Body of pancreas (tissue), 4 donors: ENCODE measurements at regions not wholly inside any gene's neighbourhood (a gene's known extent, or its start where the extent isn't known, plus 50 kb on each side); places are given as distances from the start of the nearest gene placed in this dataset.

Source experiments
- ATAC-seq: fragments of 150-250 bp; one replicate; pipeline ENCODE4 v1.9.1; 2016
- DNase-seq, 4 donors: peaks; one replicate each; pipeline ENCODE4 v3.0.0-alpha.2; 2019
- H3K27ac ChIP-seq, 4 donors: fragments of 200-600 bp; sonication (generic); 1 replicate in 3 of 4; 2 replicates in 1 of 4; pipeline versions ENCODE4 v1.5.1 to v1.6.1; 2016 to 2019; ENCODE audit warnings: mild to moderate bottlenecking in 1 of 4, mixed read lengths in 1 of 4, moderate library complexity in 1 of 4
- H3K27me3 ChIP-seq, 2 donors: fragments of 200-600 bp; sonication (generic); one replicate each; pipeline ENCODE4 v1.6.0; 2016; ENCODE audit warnings: mild to moderate bottlenecking in 1 of 2
- H3K36me3 ChIP-seq, 2 donors: fragments of 200-600 bp; sonication (generic); replicated peaks in 1 of 2; 2 replicates each; pipeline ENCODE4 v1.5.1; 2016; ENCODE audit warnings: low read depth in 2 of 2; ENCODE audit not compliant: insufficient read depth in 1 of 2
- H3K4me1 ChIP-seq: fragments of 200-600 bp; sonication (generic); one replicate; pipeline ENCODE4 v1.6.0; 2016
- H3K4me3 ChIP-seq, 2 donors: fragments of 200-600 bp; sonication (generic); 1 replicate in 1 of 2; 2 replicates in 1 of 2; pipeline ENCODE4 v1.5.1; 2016 to 2019
- H3K9me3 ChIP-seq, 3 donors: fragments of 200-600 bp; sonication (generic); 1 replicate in 2 of 3; 2 replicates in 1 of 3; pipeline ENCODE4 v1.5.1; 2016
- CTCF ChIP-seq, 7 experiments: fragments of 450-650 bp in 4 of 7; fragments of 200-600 bp in 3 of 7; sonication (generic) in 3 of 7; IDR thresholded peaks; one replicate each; pipeline ENCODE4 v1.5.1; 2016 to 2019; ENCODE audit warnings: antibody characterized with exemption in 7 of 7
- POLR2A ChIP-seq, 3 donors: fragments of 450-650 bp; IDR thresholded peaks; one replicate each; pipeline ENCODE4 v1.6.1; 2016; ENCODE audit warnings: antibody characterized with exemption in 3 of 3, mild to moderate bottlenecking in 2 of 3
- WGBS, 2 donors: methylation state at CpG; one replicate each; pipeline ENCODE4 v1.1.5; 2017; 5-methylcytosine and 5-hydroxymethylcytosine counted together
- intact Hi-C: fragments of 100-400 bp; cut with DNase I; formaldehyde crosslinking; loops from one replicate; pipeline ENCODE4 v1.15.1; 2023

- no peaks in the 10 kb centered on the region for H3K27me3 ChIP-seq
- 94 to 95% methylated on average over 2 of the region's 2 CpGs for WGBS, 2 donors
- peaks cover 12% of the 10 kb centered on the region for H3K4me1 ChIP-seq
- DNase-seq (no peak), ATAC-seq (no peak)
- no peaks in the 10 kb centered on the region for H3K36me3 ChIP-seq
- no peak overlapping the region for H3K27ac ChIP-seq
- intact Hi-C loops, result no loop called here
- H3K4me3 ChIP-seq, result no peak overlapping the region
- TF ChIP-seq POLR2A (IDR thresholded peaks at IDR 0.05) (no peak), CTCF (IDR thresholded peaks at IDR 0.05) (no peak)
- no peaks in the 10 kb centered on the region for H3K9me3 ChIP-seq
Observed at GRCh38 chr10:78706256-78706655, 362.5 kb upstream of the ZMIZ1 start.

DNA sequence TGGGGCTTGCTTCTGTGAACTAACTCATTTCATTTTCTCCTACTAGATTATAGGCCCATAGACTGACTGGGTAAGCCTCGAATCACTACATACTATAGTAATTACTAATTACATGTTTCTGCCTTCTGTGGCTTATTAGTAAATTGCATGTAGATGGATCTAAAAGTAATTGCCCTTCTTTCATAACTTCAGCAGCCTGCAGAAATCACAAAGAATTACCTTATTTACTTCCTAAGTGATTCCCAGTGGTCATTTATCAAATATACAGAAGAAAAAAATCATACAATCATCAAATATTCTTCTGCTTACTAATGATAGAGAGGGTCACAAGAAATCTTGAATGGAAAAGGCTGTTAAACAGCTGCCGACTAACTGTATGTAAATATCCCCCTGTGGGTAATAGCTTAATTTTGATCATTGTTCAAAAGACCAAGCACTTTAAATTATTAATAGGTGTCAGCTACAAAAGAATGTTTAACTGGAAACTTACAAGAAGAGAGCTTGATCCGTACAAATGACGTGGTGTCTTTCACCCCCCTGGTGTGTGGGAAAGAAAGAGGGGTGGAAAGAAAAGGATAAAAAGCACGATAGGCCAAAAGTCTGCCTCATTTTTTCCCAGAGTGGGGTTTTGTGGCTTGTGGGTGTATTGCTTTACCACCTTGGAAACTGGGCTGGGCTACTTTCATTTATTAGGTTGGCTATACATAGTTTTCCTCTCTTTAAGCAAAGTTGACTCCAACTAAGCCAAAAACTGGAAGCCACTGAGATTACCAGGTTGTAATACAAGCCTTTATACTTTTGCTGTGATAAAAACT, 361.8 kb upstream of the ZMIZ1 start:
- peaks cover 12% of the 10 kb centered on the region for H3K4me1 ChIP-seq
- no peak overlapping the region for H3K4me3 ChIP-seq
- H3K36me3 ChIP-seq, result no peaks in the 10 kb centered on the region
- H3K27me3 ChIP-seq, result no peaks in the 10 kb centered on the region
- H3K9me3 ChIP-seq, result no peaks in the 10 kb centered on the region
- TF ChIP-seq CTCF (IDR thresholded peaks at IDR 0.05) (no peak), POLR2A (IDR thresholded peaks at IDR 0.05) (no peak)
- 49 to 53% methylated on average over 5 of the region's 5 CpGs for WGBS, 2 donors
- no peak for ATAC-seq
- DNase-seq, result no peak
- H3K27ac ChIP-seq, result no peak overlapping the region
- intact Hi-C loops, result no loop called here

GRCh38 chr10:78707745-78708144, 361.0 kb upstream of the ZMIZ1 start:
- TF ChIP-seq CTCF (IDR thresholded peaks at IDR 0.05) (no peak), POLR2A (IDR thresholded peaks at IDR 0.05) (no peak)
- H3K27ac ChIP-seq, result no peak overlapping the region
- no peaks in the 10 kb centered on the region for H3K36me3 ChIP-seq
- H3K9me3 ChIP-seq, result no peaks in the 10 kb centered on the region
- intact Hi-C loops, result no loop called here
- no peak overlapping the region for H3K4me3 ChIP-seq
- DNase-seq (no peak), ATAC-seq (no peak)
- no peaks in the 10 kb centered on the region for H3K27me3 ChIP-seq
- WGBS, 2 donors, result 74 to 84% methylated on average over 4 of the region's 4 CpGs
- peaks cover 12% of the 10 kb centered on the region for H3K4me1 ChIP-seq

GRCh38 chr10:78712147-78712546, 356.6 kb upstream of the ZMIZ1 start:
- no peak for DNase-seq
- H3K9me3 ChIP-seq, result no peaks in the 10 kb centered on the region
- intact Hi-C loops, result no loop called here
- no peak overlapping the region for H3K27ac ChIP-seq
- H3K27me3 ChIP-seq, result no peaks in the 10 kb centered on the region
- WGBS, 2 donors, result 84 to 90% methylated on average over 3 of the region's 3 CpGs
- no peak for TF ChIP-seq CTCF (IDR thresholded peaks at IDR 0.05)
- no peak for TF ChIP-seq POLR2A (IDR thresholded peaks at IDR 0.05)
- H3K4me3 ChIP-seq, result no peak overlapping the region
- ATAC-seq, result no peak
- peaks cover 7% of the 10 kb centered on the region for H3K4me1 ChIP-seq
- H3K36me3 ChIP-seq, result no peaks in the 10 kb centered on the region

GRCh38 chr10:78713659-78714058, 355.1 kb upstream of the ZMIZ1 start:
- DNase-seq (no peak), ATAC-seq (no peak)
- Histone ChIP-seq H3K27me3 (no peaks in the 10 kb centered on the region), H3K9me3 (no peaks in the 10 kb centered on the region), H3K4me1 (peaks cover 7% of the 10 kb centered on the region), H3K4me3 (no peak overlapping the region), H3K27ac (peak overlapping the region in 1 of 4 donors; percentile 31), H3K36me3 (no peaks in the 10 kb centered on the region)
- no peak for TF ChIP-seq CTCF (IDR thresholded peaks at IDR 0.05)
- TF ChIP-seq POLR2A (IDR thresholded peaks at IDR 0.05), result no peak
- 67% methylated on average over 3 of the region's 3 CpGs for WGBS, 2 donors
- intact Hi-C loops, result no loop called here
